ENCODE measurements at regions not wholly inside any gene's neighbourhood (a gene's known extent, or its start where the extent isn't known, plus 50 kb on each side); places are given as distances from the start of the nearest gene placed in this dataset.

- TF ChIP-seq CTCF (IDR thresholded peaks at IDR 0.05): no peak
- no peak for TF ChIP-seq POLR2A (IDR thresholded peaks at IDR 0.05)
- peak in 1 of 3 donors; percentile 19 for TF ChIP-seq POLR2AphosphoS5 (IDR thresholded peaks at IDR 0.05)
These were observed 315.7 kb downstream of the FGF9 start for GRCh38 chr13:21986602-21987001.
